T-helper 1 cell treated with Interleukin-12 subunit alpha and Interleukin-12 subunit beta and Interleukin-4 antibody, amounts not matched to agents 30 ng/mL and 1 ng/mL, for 36 hours (primary cell): ENCODE measurements at regions not wholly inside any gene's neighbourhood (a gene's known extent, or its start where the extent isn't known, plus 50 kb on each side); places are given as distances from the start of the nearest gene placed in this dataset.
"Not testable (repeated sequence)": the region's sequence is repeated elsewhere in the genome, so short reads cannot be mapped to it uniquely, and the experiment has no call there.

Experiments used
- intact Hi-C: fragments of 100-400 bp; cut with micrococcal nuclease; formaldehyde crosslinking; loops from one replicate; pipeline ENCODE4 v1.15.1; 2024

DNA sequence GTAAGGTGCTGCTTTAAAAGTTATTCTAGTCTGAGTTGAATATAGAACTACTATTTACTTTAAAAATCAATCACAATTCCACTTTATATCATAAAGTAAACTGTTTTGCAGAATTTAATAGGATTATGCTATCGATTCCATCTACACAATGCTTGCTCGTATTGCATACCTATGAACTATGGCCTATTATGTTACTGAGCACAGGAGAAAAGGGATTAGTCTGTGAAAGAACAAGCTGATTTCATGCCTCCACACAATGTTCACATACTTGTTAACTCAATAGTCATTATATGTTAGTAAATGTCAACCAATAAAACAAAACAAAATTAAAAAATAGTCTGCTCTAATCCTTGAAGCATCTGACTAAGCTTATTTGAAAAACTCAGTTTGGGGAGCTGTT is 223.6 kb downstream of the PCDH10 start:
- intact Hi-C loops: no loop called here

DNA sequence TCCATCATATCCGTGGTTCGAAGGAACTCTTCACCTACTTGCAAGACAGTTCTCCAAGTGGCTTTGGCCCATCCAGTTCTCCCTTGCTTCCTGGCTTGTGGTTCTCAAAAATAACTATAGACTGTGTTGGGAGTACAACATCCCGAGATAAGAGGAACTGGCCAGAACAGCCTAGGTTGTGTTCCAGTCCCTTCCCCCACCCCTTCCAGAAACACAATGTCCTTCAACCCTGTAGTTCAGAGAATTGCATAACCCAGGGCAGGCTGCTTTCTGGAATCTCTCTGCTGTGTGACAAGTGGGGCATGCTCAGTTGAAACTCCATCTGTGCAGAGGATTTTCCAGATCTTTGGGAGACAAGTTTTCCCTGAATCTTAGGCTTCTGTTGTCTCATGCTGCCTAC is 206.5 kb downstream of the PCDH10 start:
- intact Hi-C loops: no loop called here

DNA sequence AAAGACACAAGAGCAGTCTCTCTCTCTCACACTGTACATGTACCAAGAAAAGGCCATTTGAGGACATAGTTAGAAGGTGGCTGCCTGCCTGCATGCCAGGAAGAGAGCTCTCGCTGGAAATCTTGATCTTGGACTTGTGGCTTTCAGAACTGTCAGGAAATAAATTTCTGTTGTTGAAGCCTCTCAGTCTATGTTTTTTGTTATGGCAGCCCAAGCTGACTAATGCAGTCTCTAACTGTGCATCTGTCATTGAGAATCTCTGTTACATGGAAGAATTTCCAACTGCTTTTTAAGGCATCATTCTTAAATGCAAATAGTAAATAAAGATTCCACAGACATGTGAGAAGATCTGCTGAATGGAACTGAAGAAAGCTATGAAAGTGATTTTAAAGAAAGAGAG is 198.3 kb downstream of the PCDH10 start:
- intact Hi-C loops: no loop called here

DNA sequence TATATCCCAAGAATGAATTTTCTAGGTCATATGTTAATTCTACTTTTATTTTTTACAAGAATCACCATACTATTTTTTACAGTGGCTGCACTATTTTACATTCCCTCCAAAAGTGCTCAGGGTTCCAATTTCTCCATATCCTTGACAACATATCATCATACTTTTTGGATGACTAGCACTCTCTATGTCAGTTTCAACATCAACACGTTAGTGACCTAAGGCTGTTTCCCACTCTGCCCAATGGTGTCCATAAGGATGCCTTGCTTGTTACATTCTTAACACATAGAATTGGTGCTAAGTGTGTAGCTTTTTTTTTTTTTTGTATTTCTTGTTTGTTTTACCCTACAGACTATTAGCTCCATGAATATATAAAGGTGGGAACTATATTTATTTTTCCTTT is 175.4 kb downstream of the PCDH10 start:
- intact Hi-C loops: no loop called here

DNA sequence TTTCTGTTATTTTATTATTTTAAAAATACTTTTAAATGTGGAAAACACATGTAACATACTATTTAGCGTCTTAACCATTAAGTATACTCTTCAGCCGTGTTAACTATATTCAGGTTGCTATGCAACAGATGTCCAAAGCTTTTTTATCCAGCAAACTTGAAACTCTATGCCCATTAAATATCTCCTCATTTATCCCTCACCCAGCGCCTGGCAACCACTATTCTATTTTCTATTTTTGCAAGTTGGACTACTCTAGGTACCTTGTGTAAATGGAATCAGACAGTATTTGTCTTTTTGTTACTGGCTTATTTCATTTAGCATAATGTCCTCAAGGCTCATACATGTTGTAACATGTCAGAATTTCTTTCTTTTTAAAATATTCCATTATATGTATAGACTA is 174.6 kb downstream of the PCDH10 start:
- intact Hi-C loops: no loop called here

DNA sequence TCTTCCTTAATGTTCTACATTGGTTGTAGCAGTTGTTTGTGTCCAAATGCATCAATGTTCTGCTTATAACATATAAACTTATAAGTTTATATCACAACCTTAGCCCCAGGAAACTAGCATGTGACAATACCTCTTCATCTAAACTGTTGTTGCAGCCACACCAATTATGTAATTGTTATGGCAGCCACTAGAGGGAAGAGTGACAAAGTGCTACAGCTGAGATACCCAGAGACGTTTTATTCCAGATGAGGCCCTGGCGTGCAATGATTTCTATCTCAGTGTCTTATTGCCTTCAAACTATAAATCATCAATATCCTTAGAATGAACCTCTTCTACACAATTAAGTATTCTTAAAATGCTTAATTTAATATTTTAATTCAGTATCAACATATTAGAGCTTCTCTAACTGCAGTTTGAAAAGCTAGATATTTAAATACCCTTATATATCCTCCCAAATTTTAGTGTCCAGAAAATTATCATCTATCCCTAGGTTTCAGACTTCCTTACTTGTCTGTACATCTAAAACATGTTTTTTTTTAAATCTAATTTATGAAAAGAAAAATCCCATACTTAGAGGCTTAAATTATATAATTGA is 171.6 kb downstream of the PCDH10 start:
- intact Hi-C loops: no loop called here

DNA sequence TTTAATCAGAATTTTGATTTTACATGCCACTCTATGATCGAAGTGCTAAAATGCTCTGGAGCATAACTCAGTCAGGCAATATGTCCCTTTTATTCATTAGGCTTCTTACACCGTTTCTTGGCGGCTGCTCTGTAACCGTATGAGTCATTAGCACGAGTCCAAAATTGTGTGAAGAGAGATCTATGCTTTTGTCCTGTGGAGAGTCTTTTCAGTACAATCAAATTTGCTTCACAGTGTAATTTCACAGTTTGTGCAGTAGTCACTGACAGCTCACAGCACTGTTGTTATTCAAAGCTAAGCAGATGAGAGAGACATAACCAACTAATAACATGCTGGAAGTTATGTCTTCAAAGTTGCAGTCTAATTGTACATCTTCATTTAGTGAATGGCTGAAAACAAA is 167.8 kb downstream of the PCDH10 start:
- intact Hi-C loops: no loop called here

DNA sequence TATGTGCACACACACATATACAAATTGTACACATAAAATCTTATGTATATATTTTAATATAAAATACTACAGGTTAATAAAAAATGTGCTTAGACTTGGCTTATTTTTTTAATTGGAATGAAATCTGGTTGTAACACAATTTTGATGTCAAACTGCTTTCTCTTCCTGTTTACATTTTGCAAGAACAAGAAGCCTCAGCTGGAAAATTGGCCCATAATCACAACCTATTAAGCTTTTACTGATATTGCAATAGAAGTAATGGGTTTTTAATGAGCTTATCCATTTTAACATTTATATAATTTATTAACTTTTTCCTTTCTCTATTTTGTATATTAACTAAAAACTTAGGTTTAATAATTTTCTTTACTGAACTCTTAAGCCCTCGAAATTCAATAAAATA is 165.9 kb downstream of the PCDH10 start:
- intact Hi-C loops: no loop called here

DNA sequence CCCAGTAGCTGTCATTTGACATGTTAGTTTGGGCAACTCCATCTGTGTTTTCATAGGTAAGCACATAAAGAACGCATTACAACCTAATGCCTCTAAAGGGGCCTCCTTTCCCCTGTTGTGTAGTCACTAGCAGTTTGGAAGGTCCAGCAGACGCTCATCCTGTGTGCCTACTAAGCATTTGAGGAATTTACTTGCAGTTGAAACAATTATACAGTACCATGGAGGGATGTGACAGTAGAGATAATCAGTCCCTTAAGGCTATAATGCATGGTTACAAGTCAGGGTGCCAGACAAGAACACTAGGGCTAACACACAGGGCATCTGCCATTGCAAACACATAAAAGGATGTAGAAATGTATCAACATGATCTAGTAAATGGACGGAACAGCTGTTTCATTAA is 138.3 kb downstream of the PCDH10 start:
- intact Hi-C loops: no loop called here

DNA sequence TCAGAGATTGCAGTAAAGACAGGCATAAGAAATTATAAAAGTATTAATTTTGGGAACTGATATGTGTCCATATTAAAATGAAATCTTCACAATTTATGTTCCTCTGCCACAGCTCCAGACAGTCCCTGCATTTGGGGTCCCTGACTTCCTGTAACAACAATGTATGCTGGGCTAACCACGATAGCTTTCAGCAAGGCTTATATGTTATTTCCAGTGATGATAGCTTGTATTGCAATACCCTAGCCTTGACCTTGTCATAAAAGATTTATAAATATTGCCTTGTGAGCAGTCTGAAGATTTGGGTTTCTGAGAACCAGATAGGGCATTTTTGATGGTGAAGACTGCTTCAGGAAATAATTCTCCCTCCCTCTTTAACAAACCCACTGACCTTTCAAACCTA is 129.5 kb downstream of the PCDH10 start:
- intact Hi-C loops: no loop called here

DNA sequence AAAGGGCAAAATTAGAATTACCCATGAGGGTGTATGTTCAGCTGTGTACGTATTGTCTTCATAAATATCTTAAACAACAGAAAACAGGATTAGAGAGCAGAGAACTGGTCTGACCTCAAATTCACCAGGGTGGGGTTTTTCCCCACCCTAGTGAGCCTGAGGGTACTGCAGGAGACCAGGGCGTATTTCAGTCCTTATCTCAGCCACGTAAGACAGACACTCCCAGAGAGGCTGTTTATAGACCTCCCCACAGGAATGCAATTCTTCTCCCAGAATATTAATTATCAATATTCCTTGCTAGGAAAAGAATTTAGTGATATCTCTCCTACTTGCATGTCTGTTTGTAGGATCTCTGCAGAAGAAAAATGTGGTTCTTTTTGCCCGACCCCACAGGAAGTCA is 128.8 kb downstream of the PCDH10 start:
- intact Hi-C loops: not testable (repeated sequence)

DNA sequence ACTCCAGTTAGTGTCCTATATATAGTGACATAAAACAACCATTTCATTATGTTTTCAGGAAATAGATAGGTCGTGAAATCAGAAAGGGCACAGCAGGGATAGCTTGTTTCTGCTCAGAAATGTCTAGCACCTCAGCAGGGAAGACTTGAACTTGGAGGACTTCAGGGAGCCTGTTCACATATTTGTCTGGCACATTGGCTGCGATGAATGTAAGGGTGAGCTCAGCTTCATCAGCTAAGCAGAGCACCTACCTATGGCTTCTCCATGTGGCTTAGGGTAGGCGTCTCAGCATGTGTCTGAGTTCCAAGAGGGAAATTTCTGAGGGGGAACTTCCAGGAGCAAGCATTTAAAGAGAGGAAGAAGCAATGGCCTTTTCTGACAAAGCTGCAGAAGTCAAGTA is 126.2 kb downstream of the PCDH10 start:
- intact Hi-C loops: no loop called here

DNA sequence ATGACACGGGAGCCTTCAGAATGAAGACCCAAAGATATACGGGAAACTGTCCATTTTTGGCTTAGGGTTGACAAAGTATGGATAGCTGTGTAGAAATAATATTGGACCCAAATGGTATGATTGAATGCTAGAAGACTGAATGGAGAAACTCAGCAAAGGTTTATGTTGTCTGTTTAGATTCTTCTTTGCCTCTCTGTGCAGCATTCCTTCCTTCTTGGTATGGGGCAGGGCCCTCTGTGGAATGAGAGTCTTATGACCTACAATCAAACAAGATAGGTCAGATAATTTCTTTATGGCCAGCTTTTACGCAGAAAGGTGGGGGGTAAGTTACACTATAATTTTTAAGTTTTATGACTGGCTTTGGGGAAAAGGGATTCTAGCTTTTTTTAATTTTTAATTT is 124.3 kb downstream of the PCDH10 start:
- intact Hi-C loops: no loop called here

DNA sequence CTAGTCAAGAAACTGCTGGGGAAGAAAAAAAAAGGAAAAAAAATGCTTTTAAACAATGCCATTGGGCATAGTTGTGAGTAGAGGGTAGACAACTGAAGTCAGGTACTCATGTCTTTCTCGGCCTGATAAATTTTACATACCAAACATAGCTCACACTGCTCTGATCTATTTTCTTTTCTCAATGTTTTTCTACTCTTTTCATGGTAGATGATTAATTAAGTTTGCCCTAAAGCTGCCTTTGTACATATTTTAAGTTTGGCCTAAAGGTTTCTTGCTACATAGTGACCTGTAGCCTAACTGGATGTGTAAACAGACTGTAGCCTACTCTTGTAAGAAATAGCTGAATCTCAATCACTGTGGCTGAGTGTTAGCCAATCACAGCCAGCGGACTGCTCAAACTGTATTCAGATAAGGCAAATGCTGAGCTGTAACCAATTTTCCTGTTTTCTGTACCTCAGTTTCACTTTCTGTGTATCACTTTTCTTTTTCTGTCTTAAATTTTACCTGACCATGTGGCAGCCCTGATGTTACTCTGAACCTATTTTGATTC is 121.0 kb downstream of the PCDH10 start:
- intact Hi-C loops: no loop called here

DNA sequence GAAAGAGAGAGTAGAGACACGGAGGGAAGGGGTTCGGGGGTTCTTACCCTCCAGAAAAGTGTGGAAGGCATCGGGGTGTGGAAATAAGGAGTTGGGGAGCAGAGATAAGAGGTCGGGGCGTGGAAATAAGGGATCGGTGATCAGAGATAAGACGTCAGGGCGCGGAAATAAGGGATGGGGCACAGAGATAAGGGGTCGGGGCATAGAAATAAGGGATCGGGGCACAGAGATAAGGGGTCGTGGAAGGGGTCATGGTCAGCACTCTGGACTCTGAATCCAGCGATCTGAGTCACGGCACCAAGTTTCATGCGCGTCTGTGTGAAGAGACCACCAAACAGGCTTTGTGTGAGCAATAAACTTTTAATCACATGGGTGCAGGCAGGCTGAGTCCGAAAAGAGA is 119.1 kb downstream of the PCDH10 start:
- intact Hi-C loops: no loop called here

DNA sequence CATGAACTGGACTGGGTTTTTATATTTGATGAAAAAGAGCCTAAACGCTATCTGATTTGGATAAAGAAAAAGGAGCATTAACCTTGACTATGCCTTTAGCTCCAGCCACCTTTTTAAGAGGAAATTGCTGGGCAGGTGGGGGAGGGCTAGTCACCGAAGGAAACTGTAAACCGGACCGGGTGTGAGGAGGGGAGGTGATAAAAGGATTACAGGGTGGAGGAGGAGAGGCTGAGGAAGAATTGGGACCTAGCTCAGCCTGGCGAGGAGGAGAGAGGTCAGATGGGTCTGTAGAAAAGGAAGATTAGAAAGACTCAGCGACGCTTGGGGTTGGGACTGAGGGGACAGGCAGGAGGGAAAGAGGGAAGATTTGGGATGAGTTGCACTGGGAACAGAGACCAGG is 118.4 kb downstream of the PCDH10 start:
- intact Hi-C loops: not testable (repeated sequence)

DNA sequence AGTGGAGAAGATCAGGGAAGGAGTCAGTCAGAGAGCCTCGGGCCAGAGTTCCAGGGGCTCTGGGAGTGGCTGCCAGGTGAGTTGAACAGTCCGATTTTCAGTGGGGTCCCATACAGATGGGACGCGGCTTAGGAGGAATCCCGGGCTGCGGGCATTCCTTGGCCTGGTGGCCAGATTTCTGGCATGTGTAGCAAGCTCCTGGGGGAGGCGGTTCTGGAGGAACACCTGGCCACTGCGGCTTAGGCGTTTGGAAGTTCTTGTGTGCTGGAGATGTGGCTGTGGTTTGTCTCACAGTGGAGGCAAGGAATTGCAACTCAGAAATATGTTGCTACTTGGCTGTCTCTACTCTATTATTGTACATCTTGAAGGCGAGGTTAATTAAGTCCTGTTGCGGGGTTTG is 117.9 kb downstream of the PCDH10 start:
- intact Hi-C loops: not testable (repeated sequence)

DNA sequence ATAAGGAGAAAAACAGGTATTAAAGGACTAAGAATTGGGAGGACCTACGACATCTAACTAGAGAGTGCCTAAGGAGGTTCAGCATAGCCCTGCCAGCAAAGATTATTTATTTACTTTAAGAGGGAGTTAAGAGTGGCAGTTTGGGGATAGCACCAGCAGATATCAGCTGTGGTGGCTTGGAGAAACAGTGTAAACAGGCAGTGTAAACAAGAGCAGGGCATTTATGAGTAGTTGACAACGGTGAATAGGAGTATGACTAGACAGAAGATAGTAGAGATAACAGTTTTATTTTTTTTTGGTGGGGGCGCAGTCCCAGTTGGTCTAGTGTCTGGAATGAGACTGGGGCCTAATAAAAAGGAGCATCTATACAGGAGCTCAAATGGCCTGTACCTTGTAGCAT is 115.2 kb downstream of the PCDH10 start:
- intact Hi-C loops: not testable (repeated sequence)

DNA sequence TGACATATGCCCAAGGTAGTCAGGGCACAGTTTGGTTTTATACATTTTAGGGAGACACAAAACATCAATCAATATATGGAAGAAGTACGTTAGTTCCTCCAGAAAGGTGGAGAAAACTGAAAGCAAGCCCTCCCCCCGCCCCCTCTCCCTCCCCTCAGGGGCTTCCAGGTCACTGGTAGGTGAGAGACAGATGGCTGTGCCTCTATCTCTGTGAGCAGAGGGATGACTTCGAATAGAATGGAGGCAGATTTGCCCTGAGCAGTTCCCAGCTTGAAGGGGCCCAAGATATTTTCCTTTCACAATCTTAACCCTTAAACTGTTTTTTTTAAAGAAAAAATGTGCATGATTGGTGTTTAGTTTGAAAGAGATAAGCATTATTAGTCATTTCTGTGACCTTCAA is 114.0 kb downstream of the PCDH10 start:
- intact Hi-C loops: no loop called here

DNA sequence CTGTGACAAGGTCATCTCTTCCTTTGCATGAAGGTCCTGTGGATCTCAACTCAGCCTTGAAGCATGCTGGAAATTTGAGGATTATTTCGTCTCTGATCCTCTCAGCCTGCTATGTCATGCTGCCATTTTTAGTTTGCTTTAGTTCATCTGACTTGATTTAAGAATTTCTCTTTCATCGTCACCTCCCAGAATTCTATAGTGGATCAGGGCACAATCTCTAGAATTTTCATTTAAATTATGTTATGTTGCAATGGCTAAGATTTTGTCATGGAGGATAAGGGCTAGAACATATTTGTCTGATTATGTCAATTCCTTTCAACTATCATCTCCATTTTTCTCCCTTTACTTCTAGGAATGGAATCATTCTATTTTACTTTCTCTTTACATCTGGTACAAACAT is 98.8 kb downstream of the PCDH10 start:
- intact Hi-C loops: no loop called here

DNA sequence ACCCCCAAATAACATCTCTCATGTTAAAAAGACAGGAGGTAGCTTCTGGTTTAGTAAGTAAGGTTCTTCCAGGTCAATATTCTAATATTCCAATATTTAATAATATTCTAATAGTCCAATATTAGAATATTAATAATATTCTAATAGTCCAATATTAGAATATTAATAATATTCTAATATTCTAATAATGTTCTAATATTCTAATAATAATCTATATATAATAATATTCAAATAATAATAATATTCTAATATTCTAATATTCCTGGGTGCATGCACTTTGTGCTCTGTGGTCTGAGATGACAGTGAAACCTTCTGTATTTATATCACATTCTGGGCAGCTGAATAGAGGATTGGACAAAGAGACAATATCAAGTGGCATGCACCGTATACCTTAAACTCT is 96.1 kb downstream of the PCDH10 start:
- intact Hi-C loops: no loop called here
